ENCODE measurements at regions not wholly inside any gene's neighbourhood (a gene's known extent, or its start where the extent isn't known, plus 50 kb on each side); places are given as distances from the start of the nearest gene placed in this dataset.

GRCh38 chr4:132982151-132982550, 166.9 kb upstream of the PCDH10 start:
- no peaks in the 10 kb centered on the region for H3K36me3 ChIP-seq (ENCODE audit: insufficient read depth, low read length)
- peaks cover 6% of the 10 kb centered on the region for H3K4me1 ChIP-seq (ENCODE audit: insufficient read depth, low read length, poor library complexity, severe bottlenecking)
- no peak overlapping the region for H2AFZ ChIP-seq (ENCODE audit: low read length)
- no peak overlapping the region for H3K4me2 ChIP-seq (ENCODE audit: low read depth, low read length, poor library complexity, severe bottlenecking)
- no peaks in the 10 kb centered on the region for H4K20me1 ChIP-seq (ENCODE audit: insufficient read depth, low read length, poor library complexity, severe bottlenecking)
- no peaks in the 10 kb centered on the region for H3K9me2 ChIP-seq (replicated peaks; ENCODE audit: low read depth, low read length)
- H3F3A ChIP-seq (ENCODE audit: low read depth) = no peaks in the 10 kb centered on the region
- TF ChIP-seq CTCF (conservative IDR thresholded peaks at IDR 0.05; ENCODE audit: low read length) = no peak
- no peak for TF ChIP-seq EZH2phosphoT487 (IDR thresholded peaks at IDR 0.05; ENCODE audit: borderline replicate concordance)
- H3K79me2 ChIP-seq (ENCODE audit: insufficient read depth, low read length) = no peaks in the 10 kb centered on the region
- no peaks in the 10 kb centered on the region for H3K9me3 ChIP-seq (ENCODE audit: insufficient read depth, low read depth, low read length)
- no peak overlapping the region for H3K9ac ChIP-seq (ENCODE audit: low read depth, low read length, poor library complexity, severe bottlenecking)
- no peaks in the 10 kb centered on the region for H3K27me3 ChIP-seq (ENCODE audit: insufficient read depth, low read length, poor library complexity, severe bottlenecking)
- no peak overlapping the region for H3K4me3 ChIP-seq (ENCODE audit: low read length, poor library complexity, severe bottlenecking)

GRCh38 chr4:132991111-132991510, 158.0 kb upstream of the PCDH10 start:
- H3K36me3 ChIP-seq (ENCODE audit: insufficient read depth, low read length) = no peaks in the 10 kb centered on the region
- no peaks in the 10 kb centered on the region for H4K20me1 ChIP-seq (ENCODE audit: insufficient read depth, low read length, poor library complexity, severe bottlenecking)
- TF ChIP-seq CTCF (conservative IDR thresholded peaks at IDR 0.05; ENCODE audit: low read length) (no peak), EZH2phosphoT487 (IDR thresholded peaks at IDR 0.05; ENCODE audit: borderline replicate concordance) (no peak)
- no peaks in the 10 kb centered on the region for H3F3A ChIP-seq (ENCODE audit: low read depth)
- no peaks in the 10 kb centered on the region for H3K9me2 ChIP-seq (replicated peaks; ENCODE audit: low read depth, low read length)
- peak overlapping the region; percentile 57; the same call in 1 of the 2 replicates for H2AFZ ChIP-seq (ENCODE audit: low read length)
- no peaks in the 10 kb centered on the region for H3K79me2 ChIP-seq (ENCODE audit: insufficient read depth, low read length)
- H3K27me3 ChIP-seq (ENCODE audit: insufficient read depth, low read length, poor library complexity, severe bottlenecking) = no peaks in the 10 kb centered on the region
- H3K4me3 ChIP-seq (ENCODE audit: low read length, poor library complexity, severe bottlenecking) = no peak overlapping the region
- H3K4me2 ChIP-seq (ENCODE audit: low read depth, low read length, poor library complexity, severe bottlenecking) = no peak overlapping the region
- H3K9me3 ChIP-seq (ENCODE audit: insufficient read depth, low read depth, low read length) = no peaks in the 10 kb centered on the region
- H3K9ac ChIP-seq (ENCODE audit: low read depth, low read length, poor library complexity, severe bottlenecking) = no peak overlapping the region
- peaks cover 4% of the 10 kb centered on the region for H3K4me1 ChIP-seq (ENCODE audit: insufficient read depth, low read length, poor library complexity, severe bottlenecking)

DNA sequence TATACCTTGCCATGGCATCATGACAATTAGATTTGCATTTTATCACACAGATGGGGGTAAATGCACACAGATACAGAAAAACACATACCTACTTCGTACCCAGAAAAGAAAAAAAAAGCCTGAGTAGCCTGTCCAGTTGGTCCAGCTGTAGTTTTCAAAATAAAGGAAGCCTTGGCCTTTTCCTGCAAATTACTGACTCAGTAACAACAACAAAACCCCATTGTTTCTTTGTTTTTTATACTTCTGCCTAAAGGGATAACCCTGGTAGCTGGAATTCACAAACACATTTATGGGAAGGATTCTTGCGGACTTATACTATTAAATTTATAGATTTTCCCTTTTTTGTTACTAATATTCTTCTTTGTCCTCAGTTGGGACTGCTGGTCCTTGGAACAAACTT, 156.4 kb upstream of the PCDH10 start:
- no peak for TF ChIP-seq CTCF (conservative IDR thresholded peaks at IDR 0.05; ENCODE audit: low read length)
- no peak for TF ChIP-seq EZH2phosphoT487 (IDR thresholded peaks at IDR 0.05; ENCODE audit: borderline replicate concordance)

More for the DNA sequence above, 156.4 kb upstream of the PCDH10 start:
- Histone ChIP-seq H4K20me1 (ENCODE audit: insufficient read depth, low read length, poor library complexity, severe bottlenecking) (no peaks in the 10 kb centered on the region), H3K4me2 (ENCODE audit: low read depth, low read length, poor library complexity, severe bottlenecking) (no peak overlapping the region), H3K9me2 (replicated peaks; ENCODE audit: low read depth, low read length) (no peaks in the 10 kb centered on the region), H2AFZ (ENCODE audit: low read length) (no peak overlapping the region), H3K9ac (ENCODE audit: low read depth, low read length, poor library complexity, severe bottlenecking) (no peak overlapping the region), H3F3A (ENCODE audit: low read depth) (no peaks in the 10 kb centered on the region), H3K9me3 (ENCODE audit: insufficient read depth, low read depth, low read length) (no peaks in the 10 kb centered on the region), H3K4me1 (ENCODE audit: insufficient read depth, low read length, poor library complexity, severe bottlenecking) (peaks cover 4% of the 10 kb centered on the region), H3K4me3 (ENCODE audit: low read length, poor library complexity, severe bottlenecking) (no peak overlapping the region), H3K27me3 (ENCODE audit: insufficient read depth, low read length, poor library complexity, severe bottlenecking) (no peaks in the 10 kb centered on the region), H3K36me3 (ENCODE audit: insufficient read depth, low read length) (no peaks in the 10 kb centered on the region), H3K79me2 (ENCODE audit: insufficient read depth, low read length) (no peaks in the 10 kb centered on the region)

Measured in Loucy (cell line).